Stimulated activated CD4-positive, alpha-beta T cell treated with anti-CD3 and anti-CD28 coated beads, Interleukin-4, amount 100 ng/mL, for 1 hour (primary cell): ENCODE measurements at regions not wholly inside any gene's neighbourhood (a gene's known extent, or its start where the extent isn't known, plus 50 kb on each side); places are given as distances from the start of the nearest gene placed in this dataset.

Experiments
- DNase-seq: peaks from one replicate; pipeline ENCODE4 v3.0.0-alpha.2; 2020

- no peak for DNase-seq
Observed at GRCh38 chr4:176843710-176844109, 51.0 kb upstream of the VEGFC start.

- DNase-seq: no peak
Observed at GRCh38 chr4:176844448-176844847, 51.7 kb upstream of the VEGFC start.

GRCh38 chr4:176845636-176846035 lies 52.9 kb upstream of the VEGFC start:
- DNase-seq: no peak

GRCh38 chr4:176849076-176849475 lies 56.4 kb upstream of the VEGFC start:
- DNase-seq: no peak

- no peak for DNase-seq
Observed at GRCh38 chr4:176850436-176850835, 57.7 kb upstream of the VEGFC start.

GRCh38 chr4:176856421-176856820 lies 63.7 kb upstream of the VEGFC start:
- DNase-seq: no peak

- no peak for DNase-seq
Observed at GRCh38 chr4:176858839-176859238, 66.1 kb upstream of the VEGFC start.

- DNase-seq: no peak
Observed at GRCh38 chr4:176864238-176864637, 71.5 kb upstream of the VEGFC start.

GRCh38 chr4:176868676-176869075 lies 76.0 kb upstream of the VEGFC start:
- DNase-seq: no peak

- no peak for DNase-seq
Observed at GRCh38 chr4:176872461-176872860, 79.7 kb upstream of the VEGFC start.

GRCh38 chr4:176874721-176875445 lies 82.2 kb upstream of the VEGFC start:
- no peak for DNase-seq

GRCh38 chr4:176875446-176875930 lies 82.8 kb upstream of the VEGFC start:
- DNase-seq: no peak

- no peak for DNase-seq
Observed at GRCh38 chr4:176879380-176880116, 86.8 kb upstream of the VEGFC start.

GRCh38 chr4:176882206-176882605 lies 89.5 kb upstream of the VEGFC start:
- DNase-seq: no peak

- DNase-seq: no peak
Observed at GRCh38 chr4:176883108-176883550, 90.4 kb upstream of the VEGFC start.

GRCh38 chr4:176883681-176884418 lies 91.1 kb upstream of the VEGFC start:
- DNase-seq: no peak

GRCh38 chr4:176885224-176885623 lies 92.5 kb upstream of the VEGFC start:
- DNase-seq: no peak

- DNase-seq: no peak
Observed at GRCh38 chr4:176886135-176886534, 93.4 kb upstream of the VEGFC start.

- DNase-seq: no peak
Observed at GRCh38 chr4:176889776-176890175, 97.1 kb upstream of the VEGFC start.

- no peak for DNase-seq
Observed at GRCh38 chr4:176894498-176894897, 101.8 kb upstream of the VEGFC start.

- no peak for DNase-seq
Observed at GRCh38 chr4:176896211-176896610, 103.5 kb upstream of the VEGFC start.

GRCh38 chr4:176897226-176897625 lies 104.5 kb upstream of the VEGFC start:
- no peak for DNase-seq

GRCh38 chr4:176898791-176899190 lies 106.1 kb upstream of the VEGFC start:
- no peak for DNase-seq
